ENCODE measurements at regions not wholly inside any gene's neighbourhood (a gene's known extent, or its start where the extent isn't known, plus 50 kb on each side); places are given as distances from the start of the nearest gene placed in this dataset.

- no peak for TF ChIP-seq BCL11A (IDR thresholded peaks at IDR 0.05; ENCODE audit: low read depth in 2 of 2, low read length in 2 of 2)
- TF ChIP-seq RFX5 (IDR thresholded peaks at IDR 0.05; ENCODE audit: borderline replicate concordance, low read depth, low read length), result no peak
- TF ChIP-seq MAFK (IDR thresholded peaks at IDR 0.05; ENCODE audit: low read depth, low read length), result no peak
- no peak for TF ChIP-seq EGR1 (IDR thresholded peaks at IDR 0.05; ENCODE audit: borderline replicate concordance, low read depth, low read length)
Measured at GRCh38 chr4:144294211-144294610, 153.7 kb upstream of the GYPA start (continued).

Data from H1 (cell line).